ENCODE measurements at regions not wholly inside any gene's neighbourhood (a gene's known extent, or its start where the extent isn't known, plus 50 kb on each side); places are given as distances from the start of the nearest gene placed in this dataset.

DNA sequence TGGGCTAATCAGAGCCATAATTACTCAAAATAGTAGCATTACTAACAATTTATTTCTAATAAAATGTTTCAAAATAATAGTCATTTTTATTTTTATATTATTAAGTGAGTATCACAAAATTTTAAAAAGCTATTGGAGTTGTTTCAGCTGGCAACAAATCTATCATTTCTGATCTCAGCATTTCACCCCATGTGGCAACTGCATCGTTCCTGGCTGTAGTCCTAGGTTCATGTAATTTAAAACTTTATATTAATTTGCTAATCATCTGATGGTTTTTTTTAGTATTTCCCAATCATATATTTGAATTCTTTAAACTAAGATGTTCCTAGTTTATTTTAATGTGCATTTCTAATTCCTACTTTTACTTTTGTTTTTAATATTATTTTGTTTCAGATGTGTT is 293.0 kb upstream of the AKR1E2 start:
- TF ChIP-seq EZH2 (IDR thresholded peaks at IDR 0.05; ENCODE audit: insufficient read depth, low read length) = no peak
- TF ChIP-seq, protein P1, sequence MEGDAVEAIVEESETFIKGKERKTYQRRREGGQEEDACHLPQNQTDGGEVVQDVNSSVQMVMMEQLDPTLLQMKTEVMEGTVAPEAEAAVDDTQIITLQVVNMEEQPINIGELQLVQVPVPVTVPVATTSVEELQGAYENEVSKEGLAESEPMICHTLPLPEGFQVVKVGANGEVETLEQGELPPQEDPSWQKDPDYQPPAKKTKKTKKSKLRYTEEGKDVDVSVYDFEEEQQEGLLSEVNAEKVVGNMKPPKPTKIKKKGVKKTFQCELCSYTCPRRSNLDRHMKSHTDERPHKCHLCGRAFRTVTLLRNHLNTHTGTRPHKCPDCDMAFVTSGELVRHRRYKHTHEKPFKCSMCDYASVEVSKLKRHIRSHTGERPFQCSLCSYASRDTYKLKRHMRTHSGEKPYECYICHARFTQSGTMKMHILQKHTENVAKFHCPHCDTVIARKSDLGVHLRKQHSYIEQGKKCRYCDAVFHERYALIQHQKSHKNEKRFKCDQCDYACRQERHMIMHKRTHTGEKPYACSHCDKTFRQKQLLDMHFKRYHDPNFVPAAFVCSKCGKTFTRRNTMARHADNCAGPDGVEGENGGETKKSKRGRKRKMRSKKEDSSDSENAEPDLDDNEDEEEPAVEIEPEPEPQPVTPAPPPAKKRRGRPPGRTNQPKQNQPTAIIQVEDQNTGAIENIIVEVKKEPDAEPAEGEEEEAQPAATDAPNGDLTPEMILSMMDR (IDR thresholded peaks at IDR 0.05; ENCODE audit: insufficient read depth, low read depth, low read length) = no peak
- peaks cover under 1% of the 10 kb centered on the region for H3K9me3 ChIP-seq (ENCODE audit: insufficient read depth, low read depth, low read length)
- DNase-seq (ENCODE audit: low read depth) (no peak), FAIRE-seq (no peak)
- no peaks in the 10 kb centered on the region for H4K20me1 ChIP-seq (ENCODE audit: insufficient read depth, low read length)
- no peak overlapping the region for H2AFZ ChIP-seq (ENCODE audit: low read depth, low read length)
- Mint-ChIP-seq H3K4me1 (ENCODE audit: low read depth, unreplicated experiment) (no peaks in the 10 kb centered on the region), H3K4me3 (ENCODE audit: unreplicated experiment) (no peak overlapping the region), H3K9me3 (ENCODE audit: unreplicated experiment) (no peaks in the 10 kb centered on the region), H3K27me3 (ENCODE audit: low read depth, unreplicated experiment) (no peaks in the 10 kb centered on the region), H3K27ac (ENCODE audit: unreplicated experiment) (no peak overlapping the region), H3K36me3 (ENCODE audit: low read depth, unreplicated experiment) (no peaks in the 10 kb centered on the region)
- H3K9ac ChIP-seq (ENCODE audit: low read length) = no peak overlapping the region
- H3K4me3 ChIP-seq (ENCODE audit: insufficient read depth, low read depth, low read length) = no peak overlapping the region
- no peak overlapping the region for H3K4me2 ChIP-seq (ENCODE audit: low read length)
- H3K79me2 ChIP-seq (ENCODE audit: insufficient read depth, low read length) = no peaks in the 10 kb centered on the region
- H3K36me3 ChIP-seq (ENCODE audit: insufficient read depth, low read length) = no peaks in the 10 kb centered on the region
- peaks cover 7% of the 10 kb centered on the region for H3K4me1 ChIP-seq (ENCODE audit: insufficient read depth, low read length)
- no peaks in the 10 kb centered on the region for H3K27me3 ChIP-seq (ENCODE audit: insufficient read depth, low read length)
- H3K27ac ChIP-seq (ENCODE audit: low read depth, low read length) = peak overlapping the region; percentile 50

DNA sequence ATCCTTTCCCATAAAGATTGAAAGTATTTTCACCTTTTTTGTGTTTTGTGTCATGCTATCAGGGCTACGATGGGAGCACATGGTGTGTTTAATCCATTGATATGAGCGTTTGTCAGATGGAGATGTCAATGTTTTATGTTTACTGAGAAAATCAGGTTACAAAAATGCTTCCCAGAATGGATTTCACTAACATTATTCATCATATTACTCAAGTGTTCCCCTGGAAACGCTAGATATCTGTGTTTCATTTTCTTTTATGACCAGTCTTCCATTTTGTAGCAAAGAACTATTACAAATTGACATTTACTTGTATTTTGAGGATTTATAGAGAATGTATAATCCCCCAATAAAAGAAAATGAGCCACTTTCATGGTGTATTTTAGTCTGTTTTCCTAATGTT is 293.5 kb upstream of the AKR1E2 start:
- peaks cover 4% of the 10 kb centered on the region for H3K4me1 Mint-ChIP-seq (ENCODE audit: low read depth, unreplicated experiment)
- H3K79me2 ChIP-seq (ENCODE audit: insufficient read depth, low read length) = no peaks in the 10 kb centered on the region
- no peaks in the 10 kb centered on the region for H3K9me3 ChIP-seq (ENCODE audit: insufficient read depth, low read depth, low read length)
- FAIRE-seq (peak; percentile 91), DNase-seq (ENCODE audit: low read depth) (peak; percentile 55)
- no peak overlapping the region for H3K9ac ChIP-seq (ENCODE audit: low read length)
- H3K36me3 ChIP-seq (ENCODE audit: insufficient read depth, low read length) = no peaks in the 10 kb centered on the region
- no peaks in the 10 kb centered on the region for H3K36me3 Mint-ChIP-seq (ENCODE audit: low read depth, unreplicated experiment)
- TF ChIP-seq, protein P1 (IDR thresholded peaks at IDR 0.05; ENCODE audit: insufficient read depth, low read depth, low read length) = no peak
- no peak for TF ChIP-seq EZH2 (IDR thresholded peaks at IDR 0.05; ENCODE audit: insufficient read depth, low read length)
- H4K20me1 ChIP-seq (ENCODE audit: insufficient read depth, low read length) = no peaks in the 10 kb centered on the region
- H2AFZ ChIP-seq (ENCODE audit: low read depth, low read length) = peak overlapping the region; percentile 58
- H3K27ac Mint-ChIP-seq (ENCODE audit: unreplicated experiment) = no peak overlapping the region
- H3K27ac ChIP-seq (ENCODE audit: low read depth, low read length) = peak overlapping the region; percentile 50
- no peak overlapping the region for H3K4me3 Mint-ChIP-seq (ENCODE audit: unreplicated experiment)
- no peaks in the 10 kb centered on the region for H3K27me3 ChIP-seq (ENCODE audit: insufficient read depth, low read length)
- no peak overlapping the region for H3K4me3 ChIP-seq (ENCODE audit: insufficient read depth, low read depth, low read length)
- H3K4me2 ChIP-seq (ENCODE audit: low read length) = peak overlapping the region; percentile 19
- H3K9me3 Mint-ChIP-seq (ENCODE audit: unreplicated experiment) = no peaks in the 10 kb centered on the region
- H3K4me1 ChIP-seq (ENCODE audit: insufficient read depth, low read length) = peaks cover 10% of the 10 kb centered on the region
- H3K27me3 Mint-ChIP-seq (ENCODE audit: low read depth, unreplicated experiment) = no peaks in the 10 kb centered on the region

DNA sequence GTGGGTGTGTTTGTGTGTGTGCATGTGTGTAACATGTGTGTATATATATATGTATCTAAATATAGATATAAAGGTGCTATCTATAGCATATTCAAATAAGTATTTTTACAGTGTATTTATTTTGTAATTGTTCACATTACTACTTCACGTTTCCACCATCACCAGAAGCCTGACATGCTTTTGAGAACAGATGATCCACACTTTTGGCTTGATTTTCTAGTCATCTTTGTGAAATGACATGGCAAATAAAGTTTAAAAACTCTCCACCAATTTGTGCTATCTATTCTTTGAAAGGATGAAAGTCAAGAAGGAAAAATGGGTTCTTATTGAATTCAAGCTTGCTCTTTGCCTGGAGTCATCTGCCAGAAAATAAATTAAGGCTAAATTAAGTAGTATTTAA is 294.0 kb upstream of the AKR1E2 start:
- Mint-ChIP-seq H3K9me3 (ENCODE audit: unreplicated experiment) (peaks cover 2% of the 10 kb centered on the region), H3K4me1 (ENCODE audit: low read depth, unreplicated experiment) (peaks cover 9% of the 10 kb centered on the region), H3K4me3 (ENCODE audit: unreplicated experiment) (no peak overlapping the region), H3K27ac (ENCODE audit: unreplicated experiment) (no peak overlapping the region), H3K27me3 (ENCODE audit: low read depth, unreplicated experiment) (no peaks in the 10 kb centered on the region), H3K36me3 (ENCODE audit: low read depth, unreplicated experiment) (no peaks in the 10 kb centered on the region)
- Histone ChIP-seq H3K9ac (ENCODE audit: low read length) (no peak overlapping the region), H2AFZ (ENCODE audit: low read depth, low read length) (peak overlapping the region; percentile 58), H3K79me2 (ENCODE audit: insufficient read depth, low read length) (no peaks in the 10 kb centered on the region), H3K27me3 (ENCODE audit: insufficient read depth, low read length) (no peaks in the 10 kb centered on the region), H3K9me3 (ENCODE audit: insufficient read depth, low read depth, low read length) (no peaks in the 10 kb centered on the region), H3K36me3 (ENCODE audit: insufficient read depth, low read length) (no peaks in the 10 kb centered on the region), H3K4me2 (ENCODE audit: low read length) (no peak overlapping the region), H3K4me3 (ENCODE audit: insufficient read depth, low read depth, low read length) (no peak overlapping the region), H3K27ac (ENCODE audit: low read depth, low read length) (peak overlapping the region; percentile 50), H3K4me1 (ENCODE audit: insufficient read depth, low read length) (peaks cover 14% of the 10 kb centered on the region), H4K20me1 (ENCODE audit: insufficient read depth, low read length) (no peaks in the 10 kb centered on the region)
- DNase-seq (ENCODE audit: low read depth) (no peak), FAIRE-seq (no peak)
- TF ChIP-seq, protein P1 (IDR thresholded peaks at IDR 0.05; ENCODE audit: insufficient read depth, low read depth, low read length) = no peak
- TF ChIP-seq EZH2 (IDR thresholded peaks at IDR 0.05; ENCODE audit: insufficient read depth, low read length) = no peak
